ENCODE measurements at regions not wholly inside any gene's neighbourhood (a gene's known extent, or its start where the extent isn't known, plus 50 kb on each side); places are given as distances from the start of the nearest gene placed in this dataset.

GRCh38 chr10:107451047-107451446 is 286.5 kb upstream of the SORCS1 start:
- DNase-seq = no peak
- Mint-ChIP-seq H3K27me3 (no peaks in the 10 kb centered on the region), H3K4me3 (no peak overlapping the region), H3K4me1 (no peaks in the 10 kb centered on the region), H3K27ac (no peak overlapping the region), H3K36me3 (ENCODE audit: low read depth) (no peaks in the 10 kb centered on the region), H3K9me3 (peaks cover 4% of the 10 kb centered on the region)
- ATAC-seq = no peak

- no peak overlapping the region for H3K4me3 Mint-ChIP-seq
- ATAC-seq = no peak
- H3K27ac Mint-ChIP-seq = no peak overlapping the region
These were observed 285.6 kb upstream of the SORCS1 start for GRCh38 chr10:107450056-107450455.

DNA sequence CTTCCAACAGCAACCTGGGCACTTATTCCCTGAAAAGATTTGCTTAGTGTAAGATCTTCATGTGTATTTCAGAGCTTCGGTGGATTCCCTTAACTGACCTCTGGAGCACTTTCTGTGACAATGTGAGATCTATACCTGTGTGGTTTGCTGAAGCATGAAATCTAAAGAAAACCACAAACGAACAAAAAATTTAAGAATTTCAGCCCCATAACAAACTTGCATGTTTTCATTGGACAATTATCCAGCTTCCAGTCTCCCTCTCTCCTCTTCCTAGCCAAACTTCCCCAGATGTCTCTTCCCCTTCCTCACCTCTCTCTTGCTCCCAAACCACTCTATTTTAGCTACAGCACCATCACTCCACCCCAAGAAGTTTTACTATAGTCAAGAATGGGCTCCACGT is 279.9 kb upstream of the SORCS1 start:
- H3K27ac Mint-ChIP-seq = no peak overlapping the region
- no peak for DNase-seq
- H3K36me3 Mint-ChIP-seq (ENCODE audit: low read depth) = no peaks in the 10 kb centered on the region
- H3K4me3 Mint-ChIP-seq = no peak overlapping the region
- peaks cover 21% of the 10 kb centered on the region for H3K9me3 Mint-ChIP-seq
- H3K4me1 Mint-ChIP-seq = no peaks in the 10 kb centered on the region
- no peaks in the 10 kb centered on the region for H3K27me3 Mint-ChIP-seq
- ATAC-seq = no peak

More at GRCh38 chr10:107450056-107450455, 285.6 kb upstream of the SORCS1 start:
- DNase-seq = no peak
- Mint-ChIP-seq H3K9me3 (peaks cover 6% of the 10 kb centered on the region), H3K4me1 (no peaks in the 10 kb centered on the region), H3K27me3 (no peaks in the 10 kb centered on the region), H3K36me3 (ENCODE audit: low read depth) (no peaks in the 10 kb centered on the region)

GRCh38 chr10:107443813-107444212 is 279.3 kb upstream of the SORCS1 start:
- Mint-ChIP-seq H3K4me1 (no peaks in the 10 kb centered on the region), H3K27me3 (no peaks in the 10 kb centered on the region), H3K9me3 (peaks cover 21% of the 10 kb centered on the region), H3K4me3 (no peak overlapping the region), H3K36me3 (ENCODE audit: low read depth) (no peaks in the 10 kb centered on the region), H3K27ac (no peak overlapping the region)
- ATAC-seq (no peak), DNase-seq (no peak)

GRCh38 chr10:107443326-107443725 is 278.8 kb upstream of the SORCS1 start:
- no peak for ATAC-seq
- H3K36me3 Mint-ChIP-seq (ENCODE audit: low read depth) = no peaks in the 10 kb centered on the region

DNA sequence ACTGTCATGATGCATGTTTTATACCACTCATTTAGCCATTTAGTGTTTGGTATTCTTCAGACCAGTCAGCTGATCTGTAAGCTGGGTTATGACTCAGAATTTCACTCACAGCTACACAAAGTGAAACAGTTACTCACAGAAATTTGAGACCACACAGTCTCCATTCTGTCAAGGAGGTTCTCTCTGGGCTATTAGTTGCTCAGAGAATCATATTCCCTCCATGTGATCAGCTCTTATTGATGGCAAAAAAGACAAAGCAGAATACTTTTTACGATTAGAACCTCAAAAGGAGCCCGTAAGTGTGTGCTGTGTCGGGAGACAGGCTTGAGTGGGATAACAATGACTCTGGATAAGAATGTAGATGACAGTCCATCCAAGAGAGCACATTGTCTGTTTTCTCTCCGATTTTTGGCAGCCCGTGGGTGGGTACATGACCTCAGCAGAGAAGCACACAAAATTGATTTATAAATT is 277.6 kb upstream of the SORCS1 start:
- Mint-ChIP-seq H3K36me3 (ENCODE audit: low read depth) (no peaks in the 10 kb centered on the region), H3K9me3 (peaks cover 21% of the 10 kb centered on the region), H3K4me3 (no peak overlapping the region), H3K27me3 (no peaks in the 10 kb centered on the region), H3K27ac (no peak overlapping the region), H3K4me1 (no peaks in the 10 kb centered on the region)
- ATAC-seq (no peak), DNase-seq (no peak)

More at GRCh38 chr10:107443326-107443725, 278.8 kb upstream of the SORCS1 start:
- Mint-ChIP-seq H3K4me1 (no peaks in the 10 kb centered on the region), H3K27ac (no peak overlapping the region), H3K27me3 (no peaks in the 10 kb centered on the region), H3K9me3 (peaks cover 21% of the 10 kb centered on the region), H3K4me3 (no peak overlapping the region)
- no peak for DNase-seq

DNA sequence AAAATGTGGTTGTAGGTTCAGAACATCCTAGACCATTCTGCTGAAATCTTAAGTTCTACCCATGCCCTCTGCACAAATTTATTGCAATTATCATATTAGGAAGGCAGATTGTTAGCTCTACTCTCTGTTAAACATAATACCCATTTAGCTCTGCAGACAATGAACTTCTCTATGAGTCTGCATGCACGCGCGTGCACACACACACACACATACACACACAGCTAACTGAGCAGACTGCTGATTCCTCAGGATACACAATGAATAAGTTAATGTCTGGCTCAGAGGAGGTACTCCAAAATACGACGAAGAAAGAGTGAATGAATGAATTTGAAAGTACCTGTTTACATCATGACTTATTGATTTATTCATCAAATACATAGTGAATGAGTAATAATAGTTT is 276.2 kb upstream of the SORCS1 start:
- DNase-seq (no peak), ATAC-seq (no peak)
- no peaks in the 10 kb centered on the region for H3K4me1 Mint-ChIP-seq
- no peak overlapping the region for H3K4me3 Mint-ChIP-seq
- H3K9me3 Mint-ChIP-seq = peaks cover 19% of the 10 kb centered on the region
- no peaks in the 10 kb centered on the region for H3K27me3 Mint-ChIP-seq
- no peaks in the 10 kb centered on the region for H3K36me3 Mint-ChIP-seq (ENCODE audit: low read depth)
- no peak overlapping the region for H3K27ac Mint-ChIP-seq

DNA sequence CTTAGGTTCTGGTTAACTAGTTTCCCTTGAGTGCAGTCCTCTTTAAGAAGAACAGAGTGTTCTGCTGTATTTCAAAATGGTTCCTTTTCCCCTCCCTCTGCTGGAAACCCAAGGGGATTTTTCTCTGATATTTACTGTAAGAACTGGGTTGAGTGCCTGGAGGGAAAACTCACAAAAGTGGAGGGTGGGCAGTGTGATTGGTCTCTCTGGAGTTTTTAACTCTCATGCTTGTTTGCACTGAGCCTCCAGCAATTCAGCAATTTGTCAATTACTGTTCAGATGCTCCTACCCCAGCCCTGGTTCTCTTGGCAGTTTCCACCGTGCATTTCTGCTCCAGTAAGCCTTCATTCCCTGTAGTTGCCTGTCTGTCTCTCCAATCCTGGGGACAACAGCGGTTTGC is 273.4 kb upstream of the SORCS1 start:
- Mint-ChIP-seq H3K9me3 (peaks cover 6% of the 10 kb centered on the region), H3K27me3 (no peaks in the 10 kb centered on the region), H3K36me3 (ENCODE audit: low read depth) (no peaks in the 10 kb centered on the region), H3K4me1 (no peaks in the 10 kb centered on the region), H3K4me3 (no peak overlapping the region), H3K27ac (no peak overlapping the region)
- no peak for ATAC-seq
- no peak for DNase-seq

DNA sequence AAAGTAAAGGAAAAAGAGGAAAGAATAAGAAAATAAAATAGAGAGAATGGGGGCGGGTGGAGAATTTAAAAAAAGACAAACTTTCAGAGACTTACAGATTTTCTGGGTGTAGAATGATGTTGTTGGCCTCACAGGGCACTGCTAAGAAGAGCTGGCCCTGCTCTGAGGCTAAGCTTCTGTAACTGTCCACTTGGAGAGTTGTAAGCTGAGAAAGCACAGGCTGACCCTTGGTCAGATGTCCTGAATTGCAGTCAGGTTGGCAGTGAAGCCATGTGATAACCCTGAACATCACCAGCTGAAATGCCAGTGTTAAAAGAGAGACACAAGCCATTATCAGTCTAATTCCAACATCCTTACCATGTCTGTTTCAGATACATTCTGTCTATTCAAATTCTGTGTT is 272.1 kb upstream of the SORCS1 start:
- Mint-ChIP-seq H3K4me1 (no peaks in the 10 kb centered on the region), H3K4me3 (no peak overlapping the region), H3K36me3 (ENCODE audit: low read depth) (no peaks in the 10 kb centered on the region), H3K9me3 (peaks cover 6% of the 10 kb centered on the region), H3K27me3 (no peaks in the 10 kb centered on the region), H3K27ac (no peak overlapping the region)
- DNase-seq (no peak), ATAC-seq (no peak)

GRCh38 chr10:107434854-107435253 is 270.3 kb upstream of the SORCS1 start:
- H3K27ac Mint-ChIP-seq = no peak overlapping the region
- ATAC-seq (no peak), DNase-seq (no peak)

DNA sequence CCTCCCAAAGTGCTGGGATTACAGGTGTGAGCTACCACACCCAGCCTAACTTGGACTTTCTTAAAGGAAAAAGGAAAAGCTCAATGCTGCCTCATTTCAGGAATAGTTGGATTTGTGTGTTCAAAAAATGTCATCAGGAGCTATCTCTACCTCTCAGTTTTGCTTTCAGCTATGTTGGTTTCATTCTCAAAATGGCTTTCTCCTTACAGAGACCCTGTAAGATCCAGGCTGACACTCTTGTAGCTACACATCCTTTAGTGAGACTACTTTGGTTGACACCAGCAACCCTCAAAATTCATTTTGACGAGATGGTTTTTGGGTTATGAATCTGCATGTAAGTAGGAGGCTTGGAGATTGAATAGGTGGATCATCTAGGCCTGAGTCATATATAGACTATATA is 269.7 kb upstream of the SORCS1 start:
- H3K27ac Mint-ChIP-seq = no peak overlapping the region
- no peak for ATAC-seq
- no peak for DNase-seq
- no peaks in the 10 kb centered on the region for H3K36me3 Mint-ChIP-seq (ENCODE audit: low read depth)
- no peaks in the 10 kb centered on the region for H3K9me3 Mint-ChIP-seq
- H3K27me3 Mint-ChIP-seq = no peaks in the 10 kb centered on the region
- no peak overlapping the region for H3K4me3 Mint-ChIP-seq
- H3K4me1 Mint-ChIP-seq = no peaks in the 10 kb centered on the region

More at GRCh38 chr10:107434854-107435253, 270.3 kb upstream of the SORCS1 start:
- Mint-ChIP-seq H3K4me3 (no peak overlapping the region), H3K27me3 (no peaks in the 10 kb centered on the region), H3K9me3 (no peaks in the 10 kb centered on the region), H3K4me1 (no peaks in the 10 kb centered on the region), H3K36me3 (ENCODE audit: low read depth) (no peaks in the 10 kb centered on the region)

- Mint-ChIP-seq H3K4me3 (no peak overlapping the region), H3K27me3 (no peaks in the 10 kb centered on the region), H3K9me3 (no peaks in the 10 kb centered on the region), H3K36me3 (ENCODE audit: low read depth) (no peaks in the 10 kb centered on the region), H3K27ac (no peak overlapping the region), H3K4me1 (no peaks in the 10 kb centered on the region)
- ATAC-seq = no peak
- no peak for DNase-seq
These were observed 269.1 kb upstream of the SORCS1 start for GRCh38 chr10:107433605-107434004.

DNA sequence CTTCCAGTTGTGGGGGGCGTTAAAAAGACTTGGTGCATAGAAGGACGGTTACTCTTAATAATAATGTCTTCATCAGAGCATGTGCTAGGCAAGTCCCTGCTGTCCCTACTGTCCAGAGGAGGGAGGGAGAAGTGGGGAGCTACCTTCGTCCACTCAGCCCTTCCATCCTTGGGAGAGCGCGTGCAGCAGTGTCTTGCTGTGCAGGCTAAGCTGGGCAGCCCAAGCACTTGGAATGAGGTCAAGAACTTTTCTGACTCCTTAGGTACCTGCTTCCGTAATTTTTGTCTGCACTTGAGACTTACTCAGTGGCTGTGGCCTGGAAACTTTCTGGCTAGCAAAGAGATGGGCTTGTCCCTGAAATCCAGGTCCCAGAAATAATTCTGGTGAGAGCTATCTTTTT is 265.9 kb upstream of the SORCS1 start:
- no peak for DNase-seq
- H3K4me3 Mint-ChIP-seq = no peak overlapping the region
- H3K27ac Mint-ChIP-seq = no peak overlapping the region
- H3K4me1 Mint-ChIP-seq = no peaks in the 10 kb centered on the region
- H3K36me3 Mint-ChIP-seq (ENCODE audit: low read depth) = no peaks in the 10 kb centered on the region
- ATAC-seq = no peak
- no peaks in the 10 kb centered on the region for H3K27me3 Mint-ChIP-seq
- peaks cover 9% of the 10 kb centered on the region for H3K9me3 Mint-ChIP-seq

- Mint-ChIP-seq H3K4me1 (no peaks in the 10 kb centered on the region), H3K27ac (no peak overlapping the region)
These were observed 262.5 kb upstream of the SORCS1 start for GRCh38 chr10:107427016-107427415.

GRCh38 chr10:107425931-107426553 is 261.5 kb upstream of the SORCS1 start:
- Mint-ChIP-seq H3K9me3 (peaks cover 22% of the 10 kb centered on the region), H3K4me1 (no peaks in the 10 kb centered on the region), H3K36me3 (ENCODE audit: low read depth) (no peaks in the 10 kb centered on the region), H3K4me3 (no peak overlapping the region), H3K27ac (no peak overlapping the region), H3K27me3 (no peaks in the 10 kb centered on the region)
- DNase-seq (no peak), ATAC-seq (no peak)

More at GRCh38 chr10:107427016-107427415, 262.5 kb upstream of the SORCS1 start:
- H3K27me3 Mint-ChIP-seq = no peaks in the 10 kb centered on the region
- DNase-seq (no peak), ATAC-seq (no peak)
- H3K36me3 Mint-ChIP-seq (ENCODE audit: low read depth) = no peaks in the 10 kb centered on the region
- peaks cover 14% of the 10 kb centered on the region for H3K9me3 Mint-ChIP-seq
- H3K4me3 Mint-ChIP-seq = no peak overlapping the region

- H3K27ac Mint-ChIP-seq = no peak overlapping the region
- no peaks in the 10 kb centered on the region for H3K36me3 Mint-ChIP-seq (ENCODE audit: low read depth)
- peaks cover 22% of the 10 kb centered on the region for H3K9me3 Mint-ChIP-seq
- DNase-seq (no peak), ATAC-seq (no peak)
- no peaks in the 10 kb centered on the region for H3K27me3 Mint-ChIP-seq
- H3K4me3 Mint-ChIP-seq = no peak overlapping the region
- H3K4me1 Mint-ChIP-seq = no peaks in the 10 kb centered on the region
These were observed 260.1 kb upstream of the SORCS1 start for GRCh38 chr10:107424628-107425027.

All from activated naive CD8-positive, alpha-beta T cell treated with anti-CD3 and anti-CD28 coated beads, Interleukin-2, amount 50 U/mL, for 24 hours (primary cell).